HT-29 (cell line): ENCODE measurements at regions not wholly inside any gene's neighbourhood (a gene's known extent, or its start where the extent isn't known, plus 50 kb on each side); places are given as distances from the start of the nearest gene placed in this dataset.
A peak's percentile ranks its signal among the peaks of the same experiment; 100 is the strongest.
"Not testable (repeated sequence)": the region's sequence is repeated elsewhere in the genome, so short reads cannot be mapped to it uniquely, and the experiment has no call there.

Experiments used
- DNase-seq: peaks from one replicate; pipeline ENCODE4 v3.0.0-alpha.2; 2015; ENCODE audit warnings: low spot score

- no peak for DNase-seq
Measured at GRCh38 chr6:90372450-90372849, 75.8 kb upstream of the BACH2 start.

GRCh38 chr6:90370493-90370959 lies 73.9 kb upstream of the BACH2 start:
- no peak for DNase-seq

- no peak for DNase-seq
Measured at GRCh38 chr6:90369651-90370050, 73.0 kb upstream of the BACH2 start.

DNA sequence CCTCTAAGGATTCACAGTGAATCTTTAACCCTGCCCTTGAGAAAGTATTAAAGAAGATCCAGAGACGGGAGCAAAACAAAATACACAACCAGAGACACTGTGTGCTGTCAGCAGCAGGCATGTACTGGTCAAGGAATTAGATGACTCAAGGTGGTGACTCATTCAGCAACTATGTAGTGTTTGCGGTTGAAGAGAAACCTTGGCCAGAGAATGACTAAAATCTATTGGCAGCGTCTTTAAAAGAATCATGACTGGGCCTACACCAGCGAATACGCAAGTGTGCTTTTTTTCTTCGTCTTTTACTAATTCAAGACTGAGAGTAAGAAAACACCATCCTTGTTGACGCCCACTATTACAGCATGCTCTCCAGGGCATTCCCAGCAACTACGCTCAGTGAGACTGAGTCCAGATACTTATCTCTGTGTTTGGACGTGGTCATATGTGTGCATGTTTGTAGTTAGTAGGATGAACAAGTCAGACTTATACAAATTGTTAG lies 72.4 kb upstream of the BACH2 start:
- DNase-seq = peak; percentile 87

DNA sequence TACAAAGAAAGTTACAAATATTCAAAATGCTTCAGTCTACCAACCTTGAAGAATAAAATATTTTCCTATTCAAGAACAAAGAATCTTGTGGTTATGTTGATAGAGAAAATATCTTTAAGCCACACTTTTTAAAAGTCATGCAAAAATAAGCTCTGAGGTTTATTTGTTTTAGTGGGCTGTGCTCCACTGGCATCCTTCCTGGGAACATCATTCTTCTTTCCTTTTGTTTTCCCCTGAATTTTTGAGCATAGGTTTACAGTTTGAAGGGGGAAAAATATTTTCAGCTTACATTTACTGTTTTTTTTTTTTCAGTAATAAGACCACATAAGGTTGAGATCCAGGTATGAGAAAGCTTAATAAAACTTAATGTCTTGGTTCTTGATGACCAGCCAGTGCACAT lies 72.0 kb upstream of the BACH2 start:
- no peak for DNase-seq

GRCh38 chr6:90368001-90368400 lies 71.4 kb upstream of the BACH2 start:
- no peak for DNase-seq

- no peak for DNase-seq
Measured at GRCh38 chr6:90365565-90366219, 69.0 kb upstream of the BACH2 start.

- no peak for DNase-seq
Measured at GRCh38 chr6:90365002-90365401, 68.4 kb upstream of the BACH2 start.

DNA sequence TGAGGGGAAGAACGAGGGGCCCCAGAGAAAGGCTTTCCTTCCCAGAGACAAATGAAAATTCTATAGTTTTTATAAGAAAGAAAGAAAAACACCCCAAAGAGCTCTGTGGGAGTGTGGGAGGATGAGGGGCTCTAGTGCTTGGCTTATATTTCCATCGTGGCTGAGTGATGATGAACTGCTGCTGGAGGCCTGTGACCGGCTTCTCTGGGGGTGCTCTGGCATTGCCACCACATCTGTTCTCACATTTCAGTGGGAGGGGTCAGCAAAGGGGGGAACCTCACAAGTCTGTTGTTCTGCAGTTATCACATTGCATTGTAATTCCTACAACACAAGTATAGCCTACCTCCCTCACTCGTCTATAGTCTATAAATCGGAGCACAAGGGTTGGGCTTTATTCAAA lies 67.6 kb upstream of the BACH2 start:
- DNase-seq = no peak

GRCh38 chr6:90362318-90362717 lies 65.7 kb upstream of the BACH2 start:
- no peak for DNase-seq

DNA sequence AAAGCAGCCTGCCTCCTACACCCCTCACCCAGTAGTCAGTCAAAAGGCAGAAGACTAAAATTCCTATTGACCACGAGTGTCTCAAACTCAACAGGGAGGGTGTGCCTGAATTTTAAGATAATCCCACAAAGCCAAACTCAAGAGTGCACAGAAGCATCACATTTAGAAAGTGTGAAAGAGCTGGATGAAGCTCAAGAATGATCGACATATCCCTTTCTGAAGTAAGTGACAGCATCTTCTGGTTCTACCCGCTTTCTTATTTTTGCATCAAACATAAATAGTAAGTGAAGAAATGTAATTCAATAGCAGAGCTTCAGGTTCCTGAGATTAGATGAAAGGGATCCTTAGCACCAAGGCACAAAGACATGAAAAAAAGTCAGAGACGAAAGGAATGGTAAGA lies 64.5 kb upstream of the BACH2 start:
- DNase-seq = no peak

DNA sequence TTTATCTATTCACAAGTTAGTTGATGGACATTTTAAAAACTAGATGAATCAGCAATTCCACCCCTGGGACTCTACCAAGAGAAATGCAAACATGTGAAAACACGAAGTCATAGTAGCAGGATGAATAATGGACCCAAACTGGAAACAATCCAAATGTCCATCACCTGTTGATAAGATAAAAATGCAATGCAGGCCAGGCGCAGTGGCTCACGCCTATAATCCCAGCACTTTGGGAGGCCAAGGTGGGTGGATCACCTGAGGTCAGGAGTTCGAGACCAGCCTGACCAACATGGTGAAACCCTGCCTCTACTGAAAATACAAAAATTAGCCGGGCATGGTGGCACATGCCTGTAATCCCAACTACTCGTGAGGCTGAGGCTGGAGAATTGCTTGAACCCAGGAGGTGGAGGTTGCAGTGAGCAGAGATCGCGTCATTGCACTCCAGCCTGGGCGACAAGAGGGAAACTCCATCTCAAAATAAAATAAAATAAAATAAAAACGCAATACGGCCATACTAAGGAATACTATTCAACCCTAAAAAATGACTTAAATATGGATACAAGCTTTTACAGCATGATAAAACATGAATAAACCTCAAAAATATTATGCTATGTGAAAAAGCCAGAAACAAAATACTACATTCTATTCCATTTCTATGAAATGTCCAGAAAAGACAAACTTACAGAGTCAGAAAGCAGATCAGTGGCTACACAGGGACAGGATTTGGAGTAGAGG lies 61.6 kb upstream of the BACH2 start:
- DNase-seq = not testable (repeated sequence)

GRCh38 chr6:90356012-90356421 lies 59.4 kb upstream of the BACH2 start:
- no peak for DNase-seq

DNA sequence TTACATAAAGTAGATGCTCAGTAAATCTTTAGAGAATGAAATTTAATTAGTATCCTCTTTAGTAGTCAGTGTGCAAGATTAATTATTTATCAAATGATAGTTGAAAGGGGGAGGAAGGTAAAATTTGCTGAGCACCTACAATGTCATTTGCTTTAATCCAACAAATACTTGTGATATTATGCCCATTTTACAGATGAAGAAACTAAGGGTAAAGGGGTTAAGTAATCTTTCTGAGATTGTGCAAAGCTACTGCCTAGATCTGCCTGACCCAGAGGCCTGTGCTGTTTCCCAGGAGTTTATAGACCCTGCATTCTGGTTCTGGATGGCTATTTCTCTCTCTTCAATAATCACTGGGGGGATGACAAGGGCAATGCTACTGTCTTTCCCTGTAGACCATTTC lies 58.3 kb upstream of the BACH2 start:
- no peak for DNase-seq

DNA sequence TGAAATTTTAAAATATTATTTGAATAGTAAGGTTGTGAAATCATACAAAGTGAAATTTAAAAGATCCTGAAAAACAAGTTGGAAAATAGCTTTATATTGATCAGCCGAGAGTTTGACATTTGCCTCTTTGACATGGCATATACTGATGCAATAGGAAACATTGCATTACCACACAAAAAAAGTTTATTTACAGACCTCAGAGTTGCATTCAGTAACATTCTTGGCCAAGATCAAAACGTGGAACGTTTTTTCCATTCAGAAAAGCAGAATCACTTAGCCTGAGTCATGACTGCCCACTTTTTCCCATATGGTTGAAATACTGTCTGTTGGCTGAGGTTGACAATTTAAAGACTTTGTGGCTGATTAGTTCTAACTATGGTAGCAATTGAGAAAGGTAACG lies 55.1 kb upstream of the BACH2 start:
- no peak for DNase-seq

GRCh38 chr6:90350689-90351554 lies 54.3 kb upstream of the BACH2 start:
- DNase-seq = no peak

GRCh38 chr6:90347411-90347851 lies 50.8 kb upstream of the BACH2 start:
- DNase-seq = no peak

DNA sequence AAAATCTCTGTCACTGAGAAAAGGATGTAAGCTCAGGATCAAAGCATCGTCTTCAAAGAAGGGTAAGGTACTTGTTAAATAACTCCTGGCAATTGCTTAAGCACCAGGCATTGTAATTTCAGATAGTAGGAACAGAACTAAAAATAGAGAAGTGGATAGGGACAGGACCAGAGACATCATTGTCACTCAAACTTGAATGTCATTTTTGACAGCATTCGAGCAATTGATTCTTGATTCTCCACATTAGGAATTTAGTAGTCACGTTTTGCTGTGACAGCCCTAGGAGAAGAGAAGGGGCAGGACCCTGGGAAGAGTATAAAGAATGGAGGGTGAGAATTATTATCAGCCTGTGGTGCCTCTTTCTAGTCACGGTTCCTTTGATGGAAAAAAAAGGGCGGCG lies 50.1 kb upstream of the BACH2 start:
- no peak for DNase-seq
